ENCODE measurements at regions not wholly inside any gene's neighbourhood (a gene's known extent, or its start where the extent isn't known, plus 50 kb on each side); places are given as distances from the start of the nearest gene placed in this dataset.

GRCh38 chr5:155926031-155926430 is 400.9 kb upstream of the SGCD start:
- TF ChIP-seq CSDC2 (CRISPR knock-in tag; IDR thresholded peaks at IDR 0.05) (no peak), ZFP30 (CRISPR knock-in tag; IDR thresholded peaks at IDR 0.05) (no peak), ARNTL (CRISPR knock-in tag; IDR thresholded peaks at IDR 0.05; ENCODE audit: borderline replicate concordance, low read depth) (no peak), GLIS3 (CRISPR knock-in tag; IDR thresholded peaks at IDR 0.05) (no peak), TSHZ2 (CRISPR knock-in tag; IDR thresholded peaks at IDR 0.05) (no peak), PATZ1 (CRISPR knock-in tag; IDR thresholded peaks at IDR 0.05; ENCODE audit: borderline replicate concordance) (no peak), ZNF565 (CRISPR knock-in tag; conservative IDR thresholded peaks at IDR 0.05; ENCODE audit: low read depth) (no peak), ZC3H10 (CRISPR knock-in tag; IDR thresholded peaks at IDR 0.05) (no peak), OSR1 (CRISPR knock-in tag; IDR thresholded peaks at IDR 0.05) (no peak), TCF4 (CRISPR knock-in tag; IDR thresholded peaks at IDR 0.05; ENCODE audit: borderline replicate concordance) (no peak), BACH2 (CRISPR knock-in tag; IDR thresholded peaks at IDR 0.05; ENCODE audit: borderline replicate concordance) (no peak), PPARA (CRISPR knock-in tag; IDR thresholded peaks at IDR 0.05; ENCODE audit: borderline replicate concordance) (no peak), RARB (CRISPR knock-in tag; IDR thresholded peaks at IDR 0.05) (no peak), CSRNP3 (CRISPR knock-in tag; IDR thresholded peaks at IDR 0.05) (no peak), ISL1 (CRISPR knock-in tag; IDR thresholded peaks at IDR 0.05) (no peak)
- ATAC-seq, result no peak

DNA sequence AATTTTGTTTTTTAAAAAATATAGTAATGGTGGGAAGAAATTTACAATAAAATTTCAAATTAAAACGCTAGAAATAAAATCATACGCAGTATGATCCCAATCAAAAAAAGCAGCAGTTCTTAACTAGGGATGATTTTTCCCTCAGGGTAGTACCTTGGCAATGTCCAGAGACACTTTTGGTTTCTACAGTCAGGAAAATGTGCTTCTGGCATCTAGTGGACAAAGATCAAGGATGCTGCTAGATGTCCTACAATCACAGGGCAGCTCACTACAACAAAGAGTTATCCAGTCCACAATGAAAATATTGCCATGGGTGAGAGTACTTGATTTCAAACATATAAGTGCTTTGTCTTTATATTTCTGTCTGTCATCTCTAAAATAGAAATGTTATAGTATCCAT is 400.2 kb upstream of the SGCD start:
- no peak for ATAC-seq
- TF ChIP-seq GLIS3 (CRISPR knock-in tag; IDR thresholded peaks at IDR 0.05) (no peak), ARNTL (CRISPR knock-in tag; IDR thresholded peaks at IDR 0.05; ENCODE audit: borderline replicate concordance, low read depth) (no peak), CREB5 (CRISPR knock-in tag; IDR thresholded peaks at IDR 0.05; ENCODE audit: low read depth) (no peak), ZFP3 (CRISPR knock-in tag; IDR thresholded peaks at IDR 0.05) (no peak), RARB (CRISPR knock-in tag; IDR thresholded peaks at IDR 0.05) (no peak), TSHZ2 (CRISPR knock-in tag; IDR thresholded peaks at IDR 0.05) (no peak), BACH2 (CRISPR knock-in tag; IDR thresholded peaks at IDR 0.05; ENCODE audit: borderline replicate concordance) (no peak), ESRRG (CRISPR knock-in tag; IDR thresholded peaks at IDR 0.05) (no peak), ZFP30 (CRISPR knock-in tag; IDR thresholded peaks at IDR 0.05) (no peak)

- no peak for ATAC-seq
- TF ChIP-seq ZNF565 (CRISPR knock-in tag; conservative IDR thresholded peaks at IDR 0.05; ENCODE audit: low read depth), result no peak
- TF ChIP-seq POU6F1 (CRISPR knock-in tag; IDR thresholded peaks at IDR 0.05; ENCODE audit: borderline replicate concordance, low read depth), result no peak
- TF ChIP-seq ISL1 (CRISPR knock-in tag; IDR thresholded peaks at IDR 0.05), result peak; percentile 74
Measured at GRCh38 chr5:155929112-155929511, 397.9 kb upstream of the SGCD start.

Measured in SK-N-SH treated with all-trans-retinoic acid at 6 μM for 48 hours (cell line).